NCI-H1092 treated with DMSO at 0.1 percent for 48 hours (cell line): ENCODE measurements at regions not wholly inside any gene's neighbourhood (a gene's known extent, or its start where the extent isn't known, plus 50 kb on each side); places are given as distances from the start of the nearest gene placed in this dataset.

ENCODE experiments used
- DNase-seq: peaks from one replicate; lab custom pipeline; 2025; lab: John Stamatoyannopoulos, UW

- DNase-seq = no peak
Observed at GRCh38 chr3:83302091-83302490, 1540.6 kb upstream of the GBE1 start.

DNA sequence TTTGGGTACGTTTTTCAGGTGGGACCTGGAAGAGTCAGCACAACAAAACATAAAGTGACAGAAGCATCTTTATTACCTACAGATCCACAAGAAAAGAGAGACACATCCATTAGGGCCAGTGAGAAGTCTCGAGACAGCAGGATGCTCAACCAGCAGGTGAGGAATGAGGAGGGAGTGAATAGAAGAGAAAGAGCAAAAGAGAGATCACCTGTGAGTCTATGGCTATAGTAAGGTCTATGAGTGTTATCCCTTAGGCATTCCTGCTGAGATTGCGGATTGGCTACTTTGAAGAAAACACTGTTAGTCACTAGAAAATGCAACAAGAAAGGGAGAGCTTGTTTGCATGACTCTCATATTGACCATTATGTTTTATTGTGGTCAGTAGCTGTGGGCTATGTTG lies 1556.2 kb upstream of the GBE1 start:
- no peak for DNase-seq

DNA sequence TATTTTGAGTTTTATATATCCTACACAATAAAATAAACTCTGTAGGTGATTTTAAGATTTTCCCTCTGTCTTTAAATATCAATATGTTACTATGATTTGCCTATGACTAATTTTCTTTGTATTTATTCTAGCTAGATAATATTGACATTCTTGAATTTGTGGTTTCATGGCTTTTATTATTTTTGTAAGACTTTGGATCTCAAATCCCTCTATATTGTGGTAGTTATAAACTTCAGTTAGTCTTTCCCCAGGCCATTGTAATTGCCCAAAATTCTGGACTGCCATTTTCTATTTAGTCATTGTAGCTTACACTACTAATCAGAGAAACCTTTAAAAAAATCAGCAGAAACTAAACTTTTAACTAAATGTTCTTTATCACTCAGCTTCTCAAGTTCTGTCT lies 1559.3 kb upstream of the GBE1 start:
- no peak for DNase-seq

GRCh38 chr3:83321457-83321856 lies 1560.0 kb upstream of the GBE1 start:
- no peak for DNase-seq

- no peak for DNase-seq
Observed at GRCh38 chr3:83321891-83322290, 1560.4 kb upstream of the GBE1 start.

DNA sequence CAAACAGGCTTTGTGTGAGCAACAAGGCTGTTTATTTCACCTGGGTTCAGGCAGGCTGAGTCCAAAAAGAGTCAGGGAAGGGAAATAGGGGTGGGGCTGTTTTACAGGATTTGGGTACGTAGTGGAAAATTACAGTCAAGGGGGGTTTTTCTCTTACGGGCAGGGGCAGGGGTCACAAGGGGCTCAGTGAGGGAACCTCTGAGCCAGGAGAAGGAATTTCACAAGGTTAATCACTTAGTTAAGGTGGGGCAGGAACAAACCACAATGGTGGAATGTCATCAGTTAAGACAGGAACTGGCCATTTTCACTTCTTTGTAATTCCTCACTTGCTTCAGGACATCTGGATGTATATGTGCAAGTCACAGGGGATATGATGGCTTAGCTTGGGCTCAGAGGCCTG lies 1592.8 kb upstream of the GBE1 start:
- DNase-seq = no peak

DNA sequence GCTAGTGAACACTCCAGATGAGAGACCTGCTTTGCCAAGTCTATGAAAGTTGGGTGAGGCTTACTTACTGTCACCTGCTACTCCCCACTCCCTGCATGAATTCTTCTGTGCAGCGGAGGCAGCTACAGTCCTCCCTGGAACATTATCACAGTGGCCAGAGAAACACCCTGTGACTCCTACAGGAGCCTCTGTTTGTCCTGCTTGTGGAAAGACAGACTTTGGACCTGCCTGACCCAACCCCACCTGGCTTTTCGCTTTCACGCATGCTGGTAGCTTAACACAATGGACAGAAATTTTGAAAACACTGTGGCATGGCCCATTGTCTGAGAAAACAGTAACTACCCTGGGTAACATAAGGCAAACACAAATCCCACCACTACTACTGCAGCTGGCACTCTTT lies 1565.5 kb upstream of the CADM2 start:
- no peak for DNase-seq

DNA sequence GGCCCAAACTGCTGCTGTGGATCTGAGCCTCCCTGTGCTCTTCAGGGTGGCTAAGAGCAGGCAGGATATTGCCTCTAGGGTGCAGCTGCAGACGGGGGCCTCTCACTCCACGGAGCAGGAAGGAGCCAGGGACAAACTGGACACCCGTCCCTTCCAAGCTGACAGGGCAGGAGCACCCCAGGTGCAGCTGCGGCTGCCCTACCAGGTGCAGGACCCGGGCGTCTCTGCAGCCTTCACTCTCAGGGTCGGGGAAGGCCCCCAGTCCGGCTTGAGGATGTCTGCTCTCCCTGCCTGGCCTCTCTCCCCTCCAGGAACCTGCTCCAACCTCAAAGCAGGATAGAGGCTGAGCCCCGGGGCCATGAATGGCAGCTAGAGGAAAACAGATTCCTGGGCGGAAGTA lies 1554.9 kb upstream of the CADM2 start:
- no peak for DNase-seq

DNA sequence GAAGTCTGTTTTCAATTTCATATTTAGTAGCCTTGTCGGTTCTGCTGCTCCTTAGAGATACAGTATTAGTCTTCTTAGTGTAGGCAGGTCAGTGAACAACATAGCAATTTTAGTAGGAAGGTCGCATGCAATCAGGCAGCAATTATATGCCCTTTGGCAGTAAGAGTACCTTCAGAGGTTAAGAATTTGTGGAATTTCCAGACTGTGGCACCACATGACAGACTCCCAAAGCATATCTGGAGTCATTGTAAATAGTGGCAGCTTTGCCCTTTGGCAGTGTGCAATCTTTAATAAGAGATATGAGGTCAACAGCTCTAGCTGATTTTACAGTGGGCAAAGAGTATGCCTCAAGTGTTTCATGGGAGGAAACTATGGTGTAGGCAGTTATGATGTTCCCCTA lies 1532.5 kb upstream of the CADM2 start:
- no peak for DNase-seq

- no peak for DNase-seq
Observed at GRCh38 chr3:83434880-83435587, 1523.8 kb upstream of the CADM2 start.

DNA sequence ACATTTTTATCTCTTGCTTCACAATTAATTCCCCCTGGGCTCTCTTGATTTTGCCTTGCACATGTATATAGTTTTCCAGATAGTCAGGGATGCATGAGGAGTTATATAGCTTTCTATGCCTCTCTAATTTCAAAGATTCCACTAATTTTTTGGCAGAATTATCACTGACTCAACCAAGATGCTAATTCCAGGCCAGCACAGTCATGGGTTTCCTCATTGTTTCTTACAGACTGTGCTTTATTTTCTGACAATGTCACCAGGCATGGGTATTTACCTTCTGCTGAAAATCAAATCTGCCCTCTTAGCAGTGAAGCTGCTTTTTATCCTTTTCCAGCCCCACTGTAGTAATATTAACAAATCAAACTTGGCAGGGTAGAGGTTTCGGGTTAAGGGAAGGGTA lies 1520.6 kb upstream of the CADM2 start:
- DNase-seq = no peak

DNA sequence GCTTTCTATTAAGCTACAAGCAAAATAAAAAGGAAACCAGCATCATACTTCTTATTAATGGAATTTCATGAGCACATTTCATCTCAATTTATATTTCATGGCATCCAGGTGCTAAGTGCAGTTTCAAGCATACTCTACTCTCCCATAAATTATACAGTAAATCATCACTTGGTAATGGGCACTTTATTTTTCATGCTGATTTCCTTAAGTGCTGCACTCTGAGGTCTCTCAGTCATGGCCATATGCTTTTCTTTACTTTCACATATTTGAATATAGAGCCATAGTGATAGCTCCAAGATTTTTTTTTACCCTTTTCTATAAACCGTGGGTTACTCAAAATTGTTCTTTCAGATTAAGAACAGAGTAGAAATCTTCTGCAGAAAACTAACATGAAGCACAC lies 1505.7 kb upstream of the CADM2 start:
- no peak for DNase-seq

GRCh38 chr3:83454353-83454752 lies 1504.4 kb upstream of the CADM2 start:
- DNase-seq = no peak

DNA sequence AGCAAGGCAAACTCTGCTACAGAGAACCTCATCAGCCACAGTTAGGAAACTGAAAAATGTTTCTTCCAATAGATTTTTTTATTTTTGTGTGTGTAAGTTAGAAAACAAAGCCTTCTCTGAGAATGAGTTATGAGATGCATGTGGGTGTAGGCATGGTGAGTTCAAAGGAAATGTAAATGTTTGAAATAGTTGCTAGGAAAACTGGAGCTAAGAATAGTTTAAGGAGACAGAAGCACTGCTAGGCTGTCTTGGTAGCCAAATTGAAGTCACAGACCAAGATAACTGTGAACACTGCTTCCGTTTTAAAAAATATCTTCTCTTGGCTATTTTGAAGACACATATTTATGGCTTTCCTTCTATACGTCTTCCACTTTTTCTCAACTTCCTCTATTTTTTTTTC lies 1501.2 kb upstream of the CADM2 start:
- DNase-seq = no peak

- DNase-seq = no peak
Observed at GRCh38 chr3:83460052-83460451, 1498.7 kb upstream of the CADM2 start.

GRCh38 chr3:83461411-83461810 lies 1497.4 kb upstream of the CADM2 start:
- no peak for DNase-seq

DNA sequence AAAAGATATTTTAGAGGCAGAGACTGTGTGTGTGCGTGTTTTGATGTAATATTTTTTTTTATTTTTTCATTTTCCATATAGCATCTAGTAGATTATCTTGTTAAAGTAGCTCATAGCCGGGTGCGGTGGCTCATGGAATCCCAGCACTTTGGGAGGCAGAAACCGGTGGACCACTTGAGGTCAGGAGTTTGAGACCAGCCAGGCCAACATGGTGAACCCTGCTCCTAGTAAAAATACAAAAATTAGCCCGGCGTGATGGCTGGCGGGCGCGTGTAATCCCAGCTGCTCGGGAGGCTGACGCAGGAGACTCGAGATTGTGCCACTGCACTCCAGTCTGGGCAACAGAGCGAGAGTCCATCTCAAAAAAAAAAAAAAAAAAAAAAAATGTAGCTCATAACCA lies 1481.2 kb upstream of the CADM2 start:
- DNase-seq = no peak

DNA sequence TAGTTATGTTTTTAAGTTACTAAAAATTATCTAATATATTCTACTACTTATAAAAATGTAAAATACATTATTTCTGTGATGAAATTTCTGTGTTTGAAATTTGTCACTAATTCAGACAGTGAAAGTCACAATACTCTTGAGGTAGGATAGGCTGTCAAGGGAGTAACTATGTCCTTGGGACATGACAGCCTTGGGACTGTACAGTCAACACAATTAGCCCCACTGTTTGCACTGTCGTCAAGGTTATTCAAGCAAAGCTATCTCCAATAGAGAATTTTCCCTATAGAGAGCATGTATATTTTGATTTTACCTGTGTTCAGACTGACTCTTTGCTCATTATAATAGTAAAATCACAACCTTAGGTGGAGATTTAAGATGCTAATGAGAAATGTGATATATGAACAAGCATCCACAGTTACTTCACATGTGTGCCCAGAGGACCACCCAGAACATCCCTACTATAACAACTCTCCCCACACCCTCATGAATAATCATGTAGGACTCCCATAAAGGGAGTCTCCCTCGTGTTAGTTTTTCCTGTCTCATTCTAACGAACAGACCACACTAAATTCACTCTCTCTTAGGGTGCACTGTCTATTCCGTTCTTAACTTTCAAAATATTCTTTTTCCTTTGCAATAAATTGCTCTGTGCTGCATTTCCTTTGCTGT lies 1476.3 kb upstream of the CADM2 start:
- no peak for DNase-seq

- DNase-seq = no peak
Observed at GRCh38 chr3:83496462-83496861, 1462.3 kb upstream of the CADM2 start.

- no peak for DNase-seq
Observed at GRCh38 chr3:83498361-83499016, 1460.3 kb upstream of the CADM2 start.

GRCh38 chr3:83500422-83500821 lies 1458.4 kb upstream of the CADM2 start:
- DNase-seq = no peak

DNA sequence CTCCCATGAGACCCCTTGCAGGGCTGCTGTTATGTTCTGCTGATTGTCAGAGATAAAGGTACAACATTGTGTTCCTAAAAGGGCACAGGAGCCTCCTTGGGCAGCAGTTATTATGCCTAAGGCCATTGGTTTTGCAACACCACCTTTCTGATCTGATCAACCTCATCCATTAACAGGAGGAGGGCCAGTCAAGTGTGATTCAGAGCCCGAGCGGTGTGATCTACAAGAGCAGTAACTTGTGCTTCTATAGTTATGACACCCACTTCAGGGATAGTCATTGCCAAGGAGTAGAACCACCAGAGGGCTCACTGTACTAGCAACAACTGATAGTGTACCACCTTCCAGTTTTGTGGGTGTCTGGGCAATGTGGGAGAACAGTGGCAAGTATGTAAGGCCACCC lies 1457.9 kb upstream of the CADM2 start:
- DNase-seq = no peak

- no peak for DNase-seq
Observed at GRCh38 chr3:83513051-83513450, 1445.7 kb upstream of the CADM2 start.

- no peak for DNase-seq
Observed at GRCh38 chr3:83513677-83514076, 1445.1 kb upstream of the CADM2 start.
